ENCODE measurements at regions not wholly inside any gene's neighbourhood (a gene's known extent, or its start where the extent isn't known, plus 50 kb on each side); places are given as distances from the start of the nearest gene placed in this dataset.

GRCh38 chr10:3640816-3641215, 144.2 kb downstream of the KLF6 start:
- H4K20me1 ChIP-seq (ENCODE audit: insufficient read depth, low read length): no peaks in the 10 kb centered on the region
- no peaks in the 10 kb centered on the region for H3K79me2 ChIP-seq (ENCODE audit: insufficient read depth, low read length)
- H3F3A ChIP-seq (ENCODE audit: insufficient read depth, low read length): no peaks in the 10 kb centered on the region
- H3K9me2 ChIP-seq (ENCODE audit: low read depth, low read length): no peaks in the 10 kb centered on the region
- H3K4me1 ChIP-seq (ENCODE audit: insufficient read depth, low read length, severe bottlenecking): no peaks in the 10 kb centered on the region
- H3K27ac ChIP-seq (ENCODE audit: low read depth, low read length, poor library complexity, severe bottlenecking): no peak overlapping the region
- H3K9ac ChIP-seq (ENCODE audit: low read length): no peak overlapping the region
- no peaks in the 10 kb centered on the region for H3K9me3 ChIP-seq (ENCODE audit: low read length)
- no peak overlapping the region for H2AFZ ChIP-seq (ENCODE audit: low read length)
- H3K36me3 ChIP-seq (ENCODE audit: insufficient read depth, low read length): no peaks in the 10 kb centered on the region
- no peak overlapping the region for H3K4me2 ChIP-seq (ENCODE audit: low read length)
- no peaks in the 10 kb centered on the region for H3K27me3 ChIP-seq (ENCODE audit: insufficient read depth, low read length)
- H3K4me3 ChIP-seq (ENCODE audit: low read depth, low read length, poor library complexity, severe bottlenecking): no peak overlapping the region
- TF ChIP-seq EZH2 (IDR thresholded peaks at IDR 0.05; ENCODE audit: borderline replicate concordance, low read length) (no peak), CTCF (IDR thresholded peaks at IDR 0.05; ENCODE audit: low read length) (no peak)

GRCh38 chr10:3639546-3639945, 145.5 kb downstream of the KLF6 start:
- H2AFZ ChIP-seq (ENCODE audit: low read length): no peak overlapping the region
- no peaks in the 10 kb centered on the region for H3K36me3 ChIP-seq (ENCODE audit: insufficient read depth, low read length)
- no peaks in the 10 kb centered on the region for H3K27me3 ChIP-seq (ENCODE audit: insufficient read depth, low read length)
- no peak overlapping the region for H3K4me2 ChIP-seq (ENCODE audit: low read length)
- H3K9me2 ChIP-seq (ENCODE audit: low read depth, low read length): no peaks in the 10 kb centered on the region
- no peak overlapping the region for H3K4me3 ChIP-seq (ENCODE audit: low read depth, low read length, poor library complexity, severe bottlenecking)
- H3K27ac ChIP-seq (ENCODE audit: low read depth, low read length, poor library complexity, severe bottlenecking): no peak overlapping the region
- H3F3A ChIP-seq (ENCODE audit: insufficient read depth, low read length): no peaks in the 10 kb centered on the region
- TF ChIP-seq EZH2 (IDR thresholded peaks at IDR 0.05; ENCODE audit: borderline replicate concordance, low read length): no peak
- no peak for TF ChIP-seq CTCF (IDR thresholded peaks at IDR 0.05; ENCODE audit: low read length)
- H3K9ac ChIP-seq (ENCODE audit: low read length): no peak overlapping the region
- H3K79me2 ChIP-seq (ENCODE audit: insufficient read depth, low read length): no peaks in the 10 kb centered on the region
- H4K20me1 ChIP-seq (ENCODE audit: insufficient read depth, low read length): no peaks in the 10 kb centered on the region
- no peaks in the 10 kb centered on the region for H3K9me3 ChIP-seq (ENCODE audit: low read length)
- no peaks in the 10 kb centered on the region for H3K4me1 ChIP-seq (ENCODE audit: insufficient read depth, low read length, severe bottlenecking)

- H3K27ac ChIP-seq (ENCODE audit: low read depth, low read length, poor library complexity, severe bottlenecking): no peak overlapping the region
- H2AFZ ChIP-seq (ENCODE audit: low read length): no peak overlapping the region
These were observed 148.4 kb downstream of the KLF6 start for GRCh38 chr10:3636356-3637181.

More at GRCh38 chr10:3636356-3637181, 148.4 kb downstream of the KLF6 start:
- H3K9ac ChIP-seq (ENCODE audit: low read length): no peak overlapping the region
- no peaks in the 10 kb centered on the region for H3F3A ChIP-seq (ENCODE audit: insufficient read depth, low read length)
- H3K9me3 ChIP-seq (ENCODE audit: low read length): no peaks in the 10 kb centered on the region
- H3K79me2 ChIP-seq (ENCODE audit: insufficient read depth, low read length): no peaks in the 10 kb centered on the region
- no peaks in the 10 kb centered on the region for H3K9me2 ChIP-seq (ENCODE audit: low read depth, low read length)
- H3K4me3 ChIP-seq (ENCODE audit: low read depth, low read length, poor library complexity, severe bottlenecking): no peak overlapping the region
- no peaks in the 10 kb centered on the region for H4K20me1 ChIP-seq (ENCODE audit: insufficient read depth, low read length)
- H3K4me2 ChIP-seq (ENCODE audit: low read length): no peak overlapping the region
- H3K36me3 ChIP-seq (ENCODE audit: insufficient read depth, low read length): no peaks in the 10 kb centered on the region
- no peaks in the 10 kb centered on the region for H3K27me3 ChIP-seq (ENCODE audit: insufficient read depth, low read length)
- H3K4me1 ChIP-seq (ENCODE audit: insufficient read depth, low read length, severe bottlenecking): no peaks in the 10 kb centered on the region
- no peak for TF ChIP-seq CTCF (IDR thresholded peaks at IDR 0.05; ENCODE audit: low read length)
- no peak for TF ChIP-seq EZH2 (IDR thresholded peaks at IDR 0.05; ENCODE audit: borderline replicate concordance, low read length)
